ENCODE measurements at regions not wholly inside any gene's neighbourhood (a gene's known extent, or its start where the extent isn't known, plus 50 kb on each side); places are given as distances from the start of the nearest gene placed in this dataset.

DNA sequence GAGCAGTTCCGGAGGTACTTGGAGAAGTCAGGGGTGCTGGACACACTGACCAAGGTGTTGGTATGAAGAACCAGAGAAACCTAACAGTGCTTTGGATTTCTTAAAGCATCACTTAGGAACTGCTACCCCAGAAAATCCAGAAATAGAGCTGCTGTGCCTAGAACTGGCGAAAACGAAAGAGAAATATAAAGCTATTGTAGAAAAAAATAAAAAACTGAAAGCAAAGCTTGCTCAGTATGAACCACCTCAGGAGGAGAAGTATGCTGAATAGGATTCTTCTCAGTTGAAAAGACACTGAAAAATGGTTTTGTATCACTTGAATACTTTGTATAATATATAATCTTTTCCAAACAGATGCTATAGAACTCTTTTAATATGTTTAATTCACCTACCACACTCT, 106.3 kb upstream of the PMFBP1 start:
- no peak for DNase-seq (ENCODE audit: low read depth, low spot score)

DNA sequence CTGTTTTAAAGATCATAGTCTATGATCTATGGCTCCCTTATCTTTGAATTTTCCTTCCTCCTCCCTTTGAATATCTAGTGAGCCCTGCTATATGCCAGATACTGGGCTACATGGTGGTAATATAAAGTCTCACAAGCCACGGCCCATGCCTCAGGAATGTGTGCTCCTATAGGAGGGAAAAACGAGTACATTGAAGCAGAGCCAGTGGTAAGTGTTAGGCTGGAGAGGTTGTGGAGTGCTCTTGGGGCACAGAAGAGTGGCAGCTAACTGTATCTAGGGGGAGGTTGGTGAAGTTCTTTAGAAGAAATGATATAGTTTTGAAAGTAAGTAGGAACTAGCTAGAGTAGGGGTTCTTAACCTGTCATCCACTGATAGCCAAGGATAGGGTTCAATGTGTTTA, 105.8 kb upstream of the PMFBP1 start:
- DNase-seq (ENCODE audit: low read depth, low spot score), result no peak

DNA sequence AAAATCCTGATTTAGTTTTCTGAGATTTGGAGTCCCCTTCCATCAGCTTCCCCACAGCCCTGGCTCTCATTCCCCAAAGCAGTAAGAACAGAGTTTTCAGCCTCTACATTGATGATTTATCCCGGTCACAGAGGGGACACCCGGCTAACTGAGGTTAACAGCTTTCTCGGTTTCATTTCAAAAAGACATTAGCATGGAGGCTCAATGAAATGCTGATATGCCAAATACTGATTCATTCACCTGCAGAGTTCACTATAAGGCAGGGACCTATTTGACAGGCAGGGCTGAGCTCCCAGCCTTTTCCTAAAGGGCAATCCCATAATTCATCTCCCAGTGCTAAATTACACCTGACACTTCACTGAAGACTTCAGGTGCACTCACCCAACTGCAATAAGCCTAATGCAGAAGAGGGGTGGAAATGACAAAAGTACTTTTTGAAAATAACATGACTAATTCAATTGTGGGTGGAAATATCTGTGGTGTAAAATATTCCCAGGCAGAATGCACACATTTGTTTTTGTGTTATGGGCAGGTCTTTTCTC, 99.8 kb upstream of the PMFBP1 start:
- DNase-seq (ENCODE audit: low read depth, low spot score), result no peak

DNA sequence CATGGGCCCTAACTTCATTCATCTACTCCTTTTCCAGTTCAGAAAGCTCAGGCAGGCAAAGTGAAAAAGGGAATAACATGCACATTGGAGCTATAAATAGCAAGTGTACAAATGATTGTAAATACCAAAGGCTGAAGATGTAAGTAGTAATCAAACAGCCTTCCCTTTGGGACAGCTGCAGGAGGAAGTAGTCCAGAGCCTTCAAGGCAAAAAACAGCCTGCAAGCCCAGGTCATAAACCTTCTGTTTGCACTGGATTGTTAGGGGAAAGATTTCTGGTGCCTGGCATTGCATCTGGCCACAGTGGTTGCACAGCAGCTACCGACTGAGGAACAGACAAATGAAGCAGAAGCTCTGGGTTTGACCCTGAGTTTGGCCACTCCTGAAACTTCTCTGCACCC, 98.6 kb upstream of the PMFBP1 start:
- no peak for DNase-seq (ENCODE audit: low read depth, low spot score)

DNA sequence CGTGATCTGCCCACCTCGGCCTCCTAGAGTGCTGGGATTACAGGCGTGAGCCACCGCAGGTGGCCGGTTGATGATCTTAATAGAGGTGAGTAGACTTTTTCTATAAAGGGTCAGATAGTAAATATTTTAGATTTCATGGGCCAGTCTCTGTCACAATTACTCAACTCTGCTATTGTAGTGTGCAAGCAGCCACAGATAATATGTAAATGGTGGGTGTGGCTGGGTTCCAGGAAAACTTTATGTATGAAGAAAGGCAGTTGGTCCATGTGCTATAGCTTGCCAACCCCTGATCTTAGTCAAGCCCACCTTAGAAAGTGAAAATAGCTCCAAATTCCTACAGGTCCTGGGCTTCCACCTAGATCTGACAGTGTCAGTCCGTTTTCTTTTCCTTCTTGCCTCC, 94.9 kb upstream of the PMFBP1 start:
- no peak for DNase-seq (ENCODE audit: low read depth, low spot score)

DNA sequence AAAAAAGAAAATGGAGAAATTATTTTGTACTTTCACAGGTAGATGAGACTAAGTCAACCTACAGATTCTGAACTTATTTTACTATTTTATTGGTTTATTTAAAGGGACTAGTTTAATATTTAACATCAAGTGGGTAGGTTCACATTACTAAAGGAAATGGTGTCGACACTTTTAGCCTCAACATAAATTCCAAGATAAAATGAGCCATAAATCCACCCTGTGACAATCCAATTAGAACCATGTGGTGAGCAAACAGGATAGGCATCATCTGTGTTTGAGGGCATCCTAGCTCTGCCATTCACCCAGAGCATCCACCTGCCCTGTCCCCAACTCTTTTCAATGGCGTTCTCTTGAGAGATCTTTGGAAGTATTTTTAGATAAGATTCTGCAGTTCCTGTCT, 92.8 kb upstream of the PMFBP1 start:
- no peak for DNase-seq (ENCODE audit: low read depth, low spot score)

DNA sequence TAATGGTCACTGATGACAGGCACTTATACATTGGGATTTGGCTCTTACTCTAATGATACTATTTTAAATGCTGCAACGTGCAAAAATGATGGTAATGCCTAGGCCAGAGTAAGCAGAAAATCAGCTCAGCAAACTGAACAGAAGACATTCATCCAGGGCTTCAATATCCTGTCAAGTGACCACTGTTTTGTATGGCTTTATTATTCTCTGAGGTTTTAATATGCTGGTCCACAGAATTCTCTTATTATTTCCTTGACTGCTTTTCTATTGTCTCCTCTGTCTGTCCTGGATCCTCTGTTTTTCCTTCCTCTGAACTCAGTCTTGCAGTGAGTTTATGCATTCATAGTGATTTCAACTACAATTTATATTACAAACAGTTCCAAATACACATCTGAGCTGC, 90.8 kb upstream of the PMFBP1 start:
- no peak for DNase-seq (ENCODE audit: low read depth, low spot score)

DNA sequence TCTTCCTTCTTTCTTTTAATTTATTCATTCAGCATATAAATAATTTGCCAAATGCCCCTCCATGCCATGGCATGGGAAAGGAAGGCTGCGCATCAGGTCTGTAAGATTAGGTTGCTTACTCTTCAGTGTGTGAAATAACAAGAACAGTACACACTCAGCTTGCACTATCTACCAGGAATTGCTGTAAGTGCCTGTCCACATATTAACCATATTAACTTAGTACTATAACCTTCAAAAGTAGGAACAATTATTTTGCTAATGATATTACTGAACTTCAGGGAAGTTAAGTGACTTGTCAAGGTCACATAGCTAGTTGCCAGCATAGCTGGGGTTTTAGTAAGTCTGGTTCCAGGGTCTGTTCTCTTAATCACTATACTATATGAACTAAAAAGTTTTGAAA, 89.2 kb upstream of the PMFBP1 start:
- DNase-seq (ENCODE audit: low read depth, low spot score), result no peak

DNA sequence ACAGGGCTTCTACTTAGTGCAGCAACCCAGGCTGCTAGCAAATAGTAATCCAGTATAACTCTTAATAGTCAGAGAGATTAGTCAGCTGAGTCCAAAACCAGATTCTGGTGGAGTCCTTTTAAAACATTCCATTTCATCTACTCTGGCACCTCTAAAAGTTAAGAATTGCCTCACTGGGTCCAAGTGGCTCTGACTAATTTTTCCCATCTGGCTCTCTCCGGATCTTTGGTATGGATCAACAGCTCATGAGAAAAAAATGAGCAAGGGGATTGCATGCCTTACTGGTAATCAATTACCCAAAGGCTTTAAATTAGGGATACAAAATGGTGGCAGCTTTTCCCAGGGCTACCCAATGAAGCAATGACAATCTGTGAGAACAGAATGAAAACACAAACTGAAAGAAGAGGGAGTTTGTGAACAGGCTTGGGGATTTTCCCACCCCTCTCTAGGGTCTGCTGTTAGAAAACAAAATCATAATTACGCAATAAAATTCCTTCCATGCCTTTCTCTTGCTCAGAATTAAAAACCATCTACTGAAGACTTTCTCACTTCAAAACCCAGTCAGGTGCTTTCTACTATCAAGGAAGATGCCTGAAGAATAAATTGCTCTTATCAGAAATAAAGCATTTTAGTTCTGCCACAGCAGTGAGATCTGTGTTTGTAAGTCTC, 84.6 kb upstream of the PMFBP1 start:
- DNase-seq (ENCODE audit: low read depth, low spot score), result peak; percentile 46

DNA sequence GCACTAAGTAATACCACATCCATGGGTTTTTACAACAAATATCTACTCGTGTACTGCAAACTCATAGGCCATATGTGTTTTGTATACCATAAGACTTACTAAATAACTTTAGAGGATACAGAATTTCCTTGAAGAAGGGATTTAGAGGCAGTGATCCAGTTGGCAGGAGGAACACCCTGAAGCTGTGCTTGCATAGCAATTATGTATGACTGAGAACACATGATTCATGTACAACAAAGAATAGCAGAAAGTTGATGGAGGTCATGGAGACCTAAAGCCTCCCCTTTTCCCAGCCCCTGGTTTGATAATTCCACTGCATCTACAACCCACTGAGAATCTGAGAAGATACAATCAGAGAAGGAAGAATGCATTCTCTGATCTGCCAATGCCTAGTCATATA, 83.8 kb upstream of the PMFBP1 start:
- no peak for DNase-seq (ENCODE audit: low read depth, low spot score)

DNA sequence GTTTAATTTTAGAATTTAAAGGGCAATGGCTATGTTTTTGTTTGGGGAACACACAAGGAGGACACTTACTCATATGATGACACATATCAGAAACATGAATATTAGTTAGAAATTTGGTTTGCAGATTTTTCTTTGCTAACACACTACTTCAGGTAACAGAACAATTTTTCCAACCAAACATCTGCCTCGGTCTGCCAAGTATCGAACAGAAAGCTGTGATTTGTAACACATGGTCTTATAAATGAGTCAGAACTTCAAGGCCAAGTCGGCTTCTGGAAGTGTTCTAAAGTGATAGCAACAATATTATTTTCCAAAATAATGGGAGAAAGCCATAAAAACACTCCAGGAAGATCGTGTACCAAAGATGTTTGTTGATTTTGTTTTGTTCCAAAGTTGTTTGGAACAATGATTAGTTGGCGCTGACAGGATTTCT, 75.9 kb upstream of the PMFBP1 start:
- DNase-seq (ENCODE audit: low read depth, low spot score), result peak; percentile 28

DNA sequence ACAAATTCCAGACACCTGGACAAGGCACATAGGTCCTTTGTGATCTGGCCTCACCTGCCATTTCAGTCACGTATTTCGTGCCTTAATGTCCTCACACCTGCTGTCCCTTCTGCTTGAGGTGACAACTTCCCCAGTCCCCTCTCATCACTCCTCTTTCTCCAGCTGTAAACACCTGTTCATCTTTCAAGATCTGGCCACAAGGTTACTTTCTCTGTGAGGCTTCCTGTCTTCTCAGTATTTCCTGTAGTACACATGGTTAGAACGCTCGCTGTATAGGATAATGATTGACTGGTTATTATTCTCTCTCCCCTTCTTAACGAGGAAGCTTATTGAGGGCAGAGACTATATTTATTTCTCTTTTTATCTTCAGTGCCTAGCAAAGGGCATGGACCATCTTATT, 74.5 kb upstream of the PMFBP1 start:
- no peak for DNase-seq (ENCODE audit: low read depth, low spot score)

DNA sequence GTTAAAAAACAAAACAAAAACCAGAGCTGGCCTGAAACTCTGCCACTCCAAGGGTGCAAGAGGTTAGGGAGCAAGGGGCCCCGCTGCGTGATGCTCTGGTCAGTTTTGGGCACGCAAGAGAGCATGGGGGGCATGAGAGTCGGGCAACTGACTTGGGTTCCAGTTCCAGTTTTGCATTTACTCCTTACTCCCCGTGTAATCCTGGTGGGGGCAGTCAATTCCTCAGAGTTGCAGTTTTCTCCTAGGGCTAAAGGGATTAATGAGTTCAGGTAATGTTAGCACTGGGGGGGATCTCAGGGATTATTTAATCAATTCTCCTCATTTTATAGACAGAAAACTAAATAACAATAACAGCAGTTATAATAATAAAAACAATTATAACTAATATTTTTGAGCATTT, 72.9 kb upstream of the PMFBP1 start:
- no peak for DNase-seq (ENCODE audit: low read depth, low spot score)

DNA sequence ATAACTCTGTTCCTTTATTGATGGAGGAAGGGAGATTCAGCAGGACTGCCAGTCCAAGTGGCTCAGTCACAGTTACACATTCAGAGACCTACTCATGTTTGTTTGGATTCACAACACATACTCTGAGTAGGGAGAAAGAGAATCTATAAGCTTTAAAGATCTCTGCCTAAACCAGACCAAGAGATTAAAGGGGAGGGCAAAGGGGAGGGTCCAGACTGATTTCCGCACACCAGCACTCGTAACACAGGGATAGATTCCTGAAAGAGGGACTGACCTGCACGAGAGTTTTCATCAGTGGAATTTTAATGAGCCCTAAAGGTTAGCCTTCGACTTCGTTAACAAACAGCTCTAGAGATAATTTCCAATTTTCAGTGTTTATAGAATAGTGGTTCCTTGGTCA, 71.7 kb upstream of the PMFBP1 start:
- DNase-seq (ENCODE audit: low read depth, low spot score), result no peak

DNA sequence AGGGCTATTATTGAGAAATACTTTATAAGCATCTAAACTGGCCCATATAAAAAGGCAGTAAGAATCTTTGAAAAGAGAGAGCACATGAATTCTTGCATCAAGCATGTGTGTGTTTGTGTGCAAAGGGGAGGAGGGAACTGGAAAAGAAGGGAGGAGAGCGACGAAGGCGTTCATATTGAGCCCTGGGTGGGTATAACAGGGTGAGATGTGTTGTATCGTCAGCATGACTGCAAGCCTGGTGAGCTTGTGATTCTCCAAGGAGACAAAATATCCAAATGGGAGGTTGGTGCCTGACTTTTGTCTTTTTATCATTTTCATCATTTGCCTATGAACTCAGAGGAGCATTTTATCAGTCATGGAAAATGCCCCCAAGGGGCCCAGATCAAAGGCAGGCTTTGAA, 70.8 kb upstream of the PMFBP1 start:
- DNase-seq (ENCODE audit: low read depth, low spot score), result no peak

DNA sequence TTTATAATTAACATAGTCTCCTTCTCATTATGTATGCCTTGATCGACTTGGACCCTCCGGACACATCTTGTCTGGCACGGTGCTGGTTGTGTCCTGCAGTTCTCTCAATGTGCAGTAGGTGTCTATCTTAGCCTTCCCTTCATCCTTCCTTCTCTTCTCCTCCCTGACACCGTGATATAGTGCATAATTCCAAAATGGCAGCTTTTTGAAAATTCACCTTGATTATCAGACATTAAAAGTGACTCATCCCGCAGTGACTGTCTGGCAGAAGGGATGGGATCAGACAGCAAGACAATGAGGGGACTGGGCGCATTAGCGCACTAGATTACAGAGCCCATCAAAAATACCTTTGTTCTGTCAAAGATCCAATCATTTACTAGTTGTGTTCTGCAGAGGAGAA, 70.0 kb upstream of the PMFBP1 start:
- peak; percentile 74 for DNase-seq (ENCODE audit: low read depth, low spot score)

DNA sequence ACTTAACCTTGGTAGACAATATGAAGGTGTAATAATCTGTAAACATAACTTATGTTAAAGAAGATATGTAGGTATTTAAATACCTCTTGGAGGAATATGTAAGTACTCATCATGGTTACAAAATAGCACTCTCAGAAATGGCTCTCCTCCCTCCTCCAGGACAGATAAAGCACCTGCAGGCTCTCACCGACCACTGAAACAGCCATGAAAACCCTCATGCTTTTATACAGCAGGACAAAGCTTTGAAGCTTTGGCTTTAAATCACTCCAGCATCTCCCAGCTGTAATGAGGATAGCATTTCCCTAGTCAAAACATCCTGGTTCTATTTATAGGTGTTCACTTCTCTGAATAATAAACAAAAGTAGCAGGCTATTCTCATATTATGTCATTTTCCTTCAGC, 69.1 kb upstream of the PMFBP1 start:
- DNase-seq (ENCODE audit: low read depth, low spot score), result no peak

DNA sequence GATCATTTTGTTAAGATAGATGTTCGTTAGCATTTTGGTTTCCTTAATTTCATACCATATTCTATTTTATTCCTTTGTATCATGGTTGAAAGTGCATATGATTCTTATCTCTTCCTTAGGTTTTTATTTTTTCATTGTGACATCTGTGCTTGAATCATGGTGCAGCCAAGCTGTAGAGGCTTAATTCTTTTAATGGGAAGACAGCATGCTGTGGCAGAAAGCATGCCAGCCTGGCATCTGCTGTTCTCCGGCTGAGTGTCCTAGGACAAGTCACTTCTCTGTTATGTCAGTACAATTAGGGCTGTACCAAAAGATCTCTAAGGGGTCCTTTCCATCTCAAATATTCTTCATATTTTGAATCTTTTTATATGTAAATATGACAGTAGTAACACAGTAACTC, 68.5 kb upstream of the PMFBP1 start:
- no peak for DNase-seq (ENCODE audit: low read depth, low spot score)

DNA sequence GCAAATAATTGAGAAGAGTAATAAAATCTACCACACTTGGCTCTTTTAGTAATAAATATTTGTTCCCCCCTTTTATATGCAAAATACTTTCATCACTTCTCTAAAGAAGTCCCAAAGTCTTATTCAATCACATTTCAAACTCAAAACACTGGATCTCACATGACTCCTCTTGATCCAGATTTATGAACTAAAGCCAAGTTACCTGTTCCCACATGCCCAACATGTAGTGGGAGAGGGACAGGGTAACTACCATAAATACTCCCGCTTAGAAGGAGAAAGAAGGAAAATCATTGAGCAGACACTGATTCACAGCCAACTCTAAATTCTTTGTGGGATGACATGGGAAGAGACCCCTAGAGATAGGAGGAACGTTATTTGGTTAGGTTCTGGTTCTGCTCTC, 64.9 kb upstream of the PMFBP1 start:
- DNase-seq (ENCODE audit: low read depth, low spot score), result no peak

DNA sequence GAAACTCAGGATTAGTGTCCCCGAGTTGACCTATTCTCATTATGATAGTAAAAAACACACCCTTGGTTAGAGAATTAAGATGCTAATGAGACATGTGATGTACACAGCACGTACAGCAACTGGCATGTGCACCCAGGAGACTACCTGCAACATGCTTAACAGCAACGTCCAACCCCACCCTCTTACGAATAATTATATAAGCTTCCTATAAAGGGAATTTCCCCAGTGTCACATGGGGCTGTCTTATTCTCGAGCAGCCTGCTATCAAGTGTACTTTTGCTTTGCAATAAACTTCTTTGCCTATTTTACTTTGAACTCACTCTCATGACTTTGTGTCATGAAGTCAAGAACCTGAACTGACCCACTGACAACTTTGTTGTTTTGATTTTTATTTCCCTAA, 62.4 kb upstream of the PMFBP1 start:
- no peak for DNase-seq (ENCODE audit: low read depth, low spot score)

DNA sequence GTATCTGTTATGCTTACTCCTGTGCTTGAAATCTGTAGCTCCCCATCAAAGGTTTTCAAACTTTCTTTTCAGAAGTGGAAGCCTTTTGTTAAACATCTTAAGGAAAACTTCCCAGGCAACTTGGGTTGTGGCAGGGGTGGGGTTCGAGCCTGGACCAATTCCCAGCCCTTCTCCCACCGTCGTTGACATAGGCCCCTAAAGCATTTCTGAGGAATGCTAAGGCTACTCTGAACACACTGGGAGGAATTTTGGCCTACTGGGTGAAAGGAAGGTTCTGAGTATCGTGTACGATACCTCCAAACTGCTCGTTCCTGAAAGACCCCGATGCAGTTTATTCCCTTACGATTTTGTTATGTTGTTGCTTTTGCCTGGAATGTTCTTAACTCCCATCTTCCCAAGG, 56.1 kb upstream of the PMFBP1 start:
- no peak for DNase-seq (ENCODE audit: low read depth, low spot score)

DNA sequence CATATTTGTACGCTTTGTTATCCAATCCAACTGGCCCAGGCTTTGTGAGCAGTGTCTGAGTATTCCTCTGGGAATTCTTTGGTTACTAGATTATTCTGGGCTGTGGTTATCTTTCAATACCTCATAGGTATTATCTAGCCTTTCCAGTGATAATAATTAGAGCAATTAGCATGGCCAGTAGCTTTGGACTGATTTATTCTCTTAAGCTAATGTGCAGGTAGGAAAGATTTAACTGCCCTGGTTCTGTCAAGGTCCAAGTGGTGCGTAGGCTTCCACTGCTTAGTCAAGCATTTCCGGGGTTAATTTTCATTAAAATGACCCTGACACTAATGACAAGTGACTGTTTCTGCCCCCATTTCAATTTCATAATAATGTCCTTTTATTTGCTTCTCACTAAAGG, 54.2 kb upstream of the PMFBP1 start:
- DNase-seq (ENCODE audit: low read depth, low spot score), result no peak

DNA sequence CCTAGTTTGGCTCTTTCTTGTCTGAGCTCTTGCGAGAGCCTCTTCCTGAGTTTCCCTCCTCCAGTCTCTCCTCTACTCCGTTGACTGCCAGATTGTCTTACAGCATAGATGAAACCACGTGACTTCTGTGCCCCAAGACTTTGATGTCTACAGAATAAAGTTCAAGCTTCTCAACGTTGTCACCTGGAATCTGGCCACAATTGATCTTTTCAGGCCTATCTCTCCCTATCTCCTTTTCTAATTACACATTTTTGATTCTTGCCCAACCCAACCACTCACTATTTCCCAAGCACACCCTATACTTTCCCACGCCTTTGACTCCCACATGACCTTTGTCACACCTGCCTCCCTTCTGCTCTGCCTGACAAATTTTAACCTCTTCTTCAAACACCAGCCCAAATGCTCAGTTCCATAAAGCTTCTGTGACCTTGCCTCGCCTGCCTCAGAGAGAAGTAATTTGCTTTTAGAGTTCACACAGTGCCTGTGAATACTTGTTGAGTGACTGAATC, 52.4 kb upstream of the PMFBP1 start:
- DNase-seq (ENCODE audit: low read depth, low spot score), result no peak

DNA sequence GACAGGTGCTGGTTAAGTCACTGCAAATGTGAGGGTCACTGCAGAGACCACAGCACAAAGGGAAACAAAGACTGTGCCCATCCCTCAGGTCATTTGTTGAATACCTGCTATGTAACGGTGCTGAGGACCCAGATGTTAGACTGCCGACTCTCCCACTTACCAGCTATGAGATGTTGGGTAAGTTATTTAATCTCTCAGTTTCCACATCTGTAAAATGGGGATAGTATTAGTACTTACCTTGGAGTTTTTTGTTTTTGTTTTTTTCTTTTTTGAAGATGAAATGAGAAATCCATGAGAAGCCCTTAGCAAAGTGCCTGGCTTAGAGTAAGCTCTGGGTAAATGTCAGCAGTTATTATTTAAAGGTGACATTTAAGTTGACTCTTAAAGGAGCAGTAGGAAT, 50.5 kb upstream of the PMFBP1 start:
- DNase-seq (ENCODE audit: low read depth, low spot score), result no peak
